HepG2 (cell line): ENCODE measurements at regions not wholly inside any gene's neighbourhood (a gene's known extent, or its start where the extent isn't known, plus 50 kb on each side); places are given as distances from the start of the nearest gene placed in this dataset.

Experiments used
- ATAC-seq: fragments of 200-7000 bp; cut with Tn5 transposase; 3 replicates; pipeline ENCODE4 v1.9.1; 2020; ENCODE audit warnings: mild to moderate bottlenecking, moderate library complexity
- BruUV-seq: library from RNA; stranded (reverse); fragments of 400-500 nt; replicated peaks from 2 replicates; lab custom pipeline; 2021; lab: Mats Ljungman, UMichigan
- CTCF ChIA-PET: fragments of 300-600 bp; formaldehyde crosslinking; extraction: SDS; loops from one replicate; lab custom pipeline; 2021; ENCODE audit warnings: low total read pairs, inconsistent platforms, low intra/inter-chr PET ratio; lab: Yijun Ruan, JAX
- POLR2A ChIA-PET: fragments of 350-600 bp; sonication (Branson Sonifier 250); formaldehyde crosslinking; loops from one replicate; lab custom pipeline; 2020; ENCODE audit warnings: antibody characterized with exemption, inconsistent platforms; lab: Yijun Ruan, JAX
- DNase-seq: peaks from one replicate; pipeline ENCODE4 v3.0.0-alpha.2; 2015; ENCODE audit warnings: low spot score
- FAIRE-seq: peaks from 3 replicates; lab custom pipeline; 2011; peaks lifted over from hg19 to GRCh38; lab: Jason Lieb, UNC
- H2AFZ ChIP-seq: one replicate; pipeline ENCODE4 v1.6.1; 2011; ENCODE audit warnings: low read length, inconsistent platforms
- H3K27ac ChIP-seq: fragments of 300-600 bp; 3 replicates; pipeline ENCODE4 v1.8.0; 2011; ENCODE audit warnings: mixed run types, mild to moderate bottlenecking, mixed read lengths, low read length, inconsistent platforms; ENCODE audit not compliant: insufficient read depth; ENCODE audit errors: extremely low read length
- H3K27me3 ChIP-seq, 2 experiments: fragments of 200-600 bp in 1 of 2; 2 replicates in 1 of 2; 3 replicates in 1 of 2; pipeline versions ENCODE4 v1.6.0 to v1.8.0; 2011; ENCODE audit warnings: low read length in 2 of 2, mild to moderate bottlenecking in 2 of 2, moderate library complexity in 2 of 2, inconsistent platforms in 1 of 2; ENCODE audit not compliant: insufficient read depth in 2 of 2, control insufficient read depth in 1 of 2
- H3K36me3 ChIP-seq, 2 experiments: fragments of 200-600 bp in 1 of 2; replicated peaks in 1 of 2; 2 replicates in 1 of 2; 3 replicates in 1 of 2; pipeline versions ENCODE4 v1.5.1 to v1.8.0; 2011; ENCODE audit warnings: low read length in 2 of 2, inconsistent platforms in 1 of 2; ENCODE audit not compliant: insufficient read depth in 2 of 2, control insufficient read depth in 1 of 2
- H3K4me1 ChIP-seq: 2 replicates; pipeline ENCODE4 v1.5.1; 2012; ENCODE audit warnings: low read length, inconsistent platforms; ENCODE audit not compliant: insufficient read depth
- H3K4me2 ChIP-seq: 2 replicates; pipeline ENCODE4 v1.6.0; 2011; ENCODE audit warnings: low read depth, low read length, inconsistent platforms
- H3K4me3 ChIP-seq, 3 experiments: fragments of 200-600 bp in 1 of 3; sonication (generic), shearing (Covaris generic) in 1 of 3; replicated peaks in 1 of 3; 2 replicates each; pipeline ENCODE4 v1.5.1; 2011 to 2016; ENCODE audit warnings: low read length in 3 of 3, inconsistent platforms in 2 of 3, low read depth in 2 of 3, mild to moderate bottlenecking in 2 of 3, control low read depth in 1 of 3, mixed read lengths in 1 of 3; ENCODE audit not compliant: insufficient read depth in 1 of 3
- H3K79me2 ChIP-seq: one replicate; pipeline ENCODE4 v1.6.1; 2011; ENCODE audit warnings: low read length, inconsistent platforms; ENCODE audit not compliant: insufficient read depth
- H3K9ac ChIP-seq: 2 replicates; pipeline ENCODE4 v1.6.0; 2011; ENCODE audit warnings: mild to moderate bottlenecking, low read depth, low read length, inconsistent platforms; ENCODE audit not compliant: insufficient read depth
- H3K9me3 ChIP-seq: 2 replicates; pipeline ENCODE4 v1.5.1; 2012; ENCODE audit warnings: mild to moderate bottlenecking, low read length
- H4K20me1 ChIP-seq: 2 replicates; pipeline ENCODE4 v1.6.0; 2011; ENCODE audit warnings: inconsistent platforms, mild to moderate bottlenecking, low read length, moderate library complexity; ENCODE audit not compliant: insufficient read depth
- ELF1 ChIP-seq: sonication (generic); formaldehyde crosslinking; IDR thresholded peaks from 2 replicates; pipeline ENCODE4 v1.4.0; 2020; ENCODE audit warnings: missing genetic modification reagents
- FOXJ3 ChIP-seq: sonication (generic); formaldehyde crosslinking; IDR thresholded peaks from 2 replicates; pipeline ENCODE4 v1.4.0; 2020; ENCODE audit warnings: missing genetic modification reagents, mild to moderate bottlenecking, borderline replicate concordance
- KDM5B ChIP-seq: sonication (generic); formaldehyde crosslinking; IDR thresholded peaks from 2 replicates; pipeline ENCODE4 v1.4.0; 2020; ENCODE audit warnings: missing genetic modification reagents, mild to moderate bottlenecking, borderline replicate concordance
- PCBP1 ChIP-seq: fragments of 200-400 bp; formaldehyde crosslinking; IDR thresholded peaks from 2 replicates; pipeline ENCODE4 v1.6.1; 2017; ENCODE audit warnings: mild to moderate bottlenecking, low read depth, low read length, borderline replicate concordance
- REXO4 ChIP-seq: sonication (generic); formaldehyde crosslinking; IDR thresholded peaks from 2 replicates; pipeline ENCODE4 v1.8.0; 2022; ENCODE audit warnings: missing genetic modification reagents, mild to moderate bottlenecking, borderline replicate concordance
- RFXANK ChIP-seq: IDR thresholded peaks from 2 replicates; pipeline ENCODE4 v1.6.1; 2016
- RXRB ChIP-seq: IDR thresholded peaks from 2 replicates; pipeline ENCODE4 v1.6.1; 2016; ENCODE audit warnings: borderline replicate concordance, missing genetic modification reagents, missing compliant biosample characterization
- ZFAT ChIP-seq: sonication (generic); formaldehyde crosslinking; conservative IDR thresholded peaks from 2 replicates; pipeline ENCODE4 v1.8.1; 2023; ENCODE audit warnings: missing genetic modification reagents, inconsistent platforms
- ZNF432 ChIP-seq: sonication (generic); formaldehyde crosslinking; IDR thresholded peaks from 2 replicates; pipeline ENCODE4 v1.5.0; 2020; ENCODE audit warnings: missing genetic modification reagents, mild to moderate bottlenecking, borderline replicate concordance
- ZNF558 ChIP-seq: sonication (generic); formaldehyde crosslinking; IDR thresholded peaks from 2 replicates; pipeline ENCODE4 v1.9.0; 2022; ENCODE audit warnings: mild to moderate bottlenecking, missing genetic modification reagents, borderline replicate concordance
- WGBS: methylation state at CpG from one replicate; pipeline ENCODE4 v1.1.6; 2017; ENCODE audit warnings: low lambda C conversion rate; 5-methylcytosine and 5-hydroxymethylcytosine counted together
- in situ Hi-C: cut with HindIII; loops from 2 replicates; pipeline ENCODE4 v1.10.0; 2017; ENCODE audit warnings: low pct_unique_long_range_greater_than_20kb; ENCODE audit not compliant: extremely low pct_ligation_motif_present
- intact Hi-C: fragments of 100-400 bp; cut with micrococcal nuclease; formaldehyde crosslinking; loops from one replicate; pipeline ENCODE4 v1.10.0; 2022; ENCODE audit not compliant: unreplicated experiment
- TF ChIP-seq, protein P1 (sequence below): fragments of 450-650 bp; IDR thresholded peaks from 2 replicates; pipeline ENCODE4 v1.6.1; 2016
- TF ChIP-seq, protein P2 (sequence below): IDR thresholded peaks from 2 replicates; pipeline ENCODE4 v1.6.1; 2016; ENCODE audit warnings: missing genetic modification reagents, missing compliant biosample characterization
- TF ChIP-seq, protein P3 (sequence below): sonication (generic); formaldehyde crosslinking; IDR thresholded peaks from 2 replicates; pipeline ENCODE4 v1.4.0; 2020; ENCODE audit warnings: missing genetic modification reagents

DNA sequence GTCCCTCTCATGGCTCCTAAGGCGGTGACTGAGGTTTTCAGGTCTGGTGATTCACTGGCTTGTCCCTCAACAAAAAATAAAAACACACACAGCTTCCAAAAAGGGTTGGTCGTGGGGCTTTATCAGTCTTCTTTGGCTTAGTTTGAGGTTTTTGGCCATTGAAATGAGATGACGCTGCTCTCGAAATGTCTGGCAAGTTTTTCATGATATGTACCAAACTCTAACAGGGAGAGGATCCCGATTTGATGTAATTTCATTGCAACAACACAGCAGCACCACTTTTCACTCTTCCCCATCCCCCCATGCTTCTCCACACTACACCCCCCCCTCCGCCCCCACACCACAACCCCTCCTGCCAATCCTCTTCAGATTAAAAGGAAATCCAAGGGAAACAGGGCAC is 187.1 kb upstream of the NFIA start:
- POLR2A ChIA-PET: no interaction called here
- Histone ChIP-seq H3K4me3 (no peak overlapping the region), H3K9ac (no peak overlapping the region), H3K27ac (no peak overlapping the region), H3K27me3 (peaks cover 0 to 14% of the 10 kb centered on the region in 2 experiments; a peak in 2 of 5 replicates), H3K79me2 (no peaks in the 10 kb centered on the region), H2AFZ (no peak overlapping the region), H3K4me2 (no peak overlapping the region), H4K20me1 (no peaks in the 10 kb centered on the region), H3K4me1 (no peaks in the 10 kb centered on the region), H3K36me3 (no peaks in the 10 kb centered on the region), H3K9me3 (no peaks in the 10 kb centered on the region)
- in situ Hi-C loops: no loop called here
- BruUV-seq: no TSS peak
- no peak for FAIRE-seq
- CTCF ChIA-PET: no interaction called here
- TF ChIP-seq ZFAT (CRISPR knock-in tag) (no peak), ZNF432 (no peak), FOXJ3 (no peak), RFXANK (no peak), RXRB (CRISPR knock-in tag) (no peak), KDM5B (CRISPR knock-in tag) (no peak)
- no peak for ATAC-seq
- WGBS: 34% methylated on average over 6 of the region's 6 CpGs
- DNase-seq: no peak
- intact Hi-C loops: no loop called here

DNA sequence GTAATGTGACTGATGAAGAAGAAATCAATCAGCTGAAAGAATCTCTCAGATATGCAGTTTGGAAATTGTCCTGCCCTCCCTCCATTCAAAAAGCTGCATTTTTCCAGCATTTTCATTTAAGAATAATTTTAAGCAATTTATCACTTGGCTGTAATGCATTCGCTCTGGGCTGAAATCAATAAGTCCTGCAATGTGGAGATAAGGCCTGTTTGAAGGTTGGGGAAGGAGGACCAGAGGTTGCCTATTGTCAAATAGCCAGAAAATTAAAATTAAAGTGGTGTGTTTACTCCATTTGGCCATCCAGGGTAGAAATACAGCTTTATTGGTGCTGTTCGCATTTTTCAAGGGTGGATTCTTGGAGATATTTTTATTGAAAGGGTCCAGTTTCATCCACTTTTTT is 187.6 kb upstream of the NFIA start:
- no peak overlapping the region for H3K4me3 ChIP-seq
- DNase-seq (no peak), ATAC-seq (no peak), FAIRE-seq (no peak)
- H2AFZ ChIP-seq: no peak overlapping the region
- intact Hi-C loops: no loop called here
- no peak overlapping the region for H3K4me2 ChIP-seq
- no peak overlapping the region for H3K9ac ChIP-seq
- CTCF ChIA-PET: no interaction called here
- H3K79me2 ChIP-seq: no peaks in the 10 kb centered on the region
- no peaks in the 10 kb centered on the region for H3K36me3 ChIP-seq
- POLR2A ChIA-PET: no interaction called here
- no peak overlapping the region for H3K27ac ChIP-seq
- no peaks in the 10 kb centered on the region for H3K4me1 ChIP-seq
- WGBS: 45% methylated on average over 2 of the region's 2 CpGs
- no peaks in the 10 kb centered on the region for H4K20me1 ChIP-seq
- peaks cover 0 to 14% of the 10 kb centered on the region in 2 experiments; a peak in 2 of 5 replicates for H3K27me3 ChIP-seq
- no TSS peak for BruUV-seq
- in situ Hi-C loops: no loop called here
- H3K9me3 ChIP-seq: no peaks in the 10 kb centered on the region
- TF ChIP-seq PCBP1 (no peak), ZNF558 (CRISPR knock-in tag) (no peak), REXO4 (CRISPR knock-in tag) (no peak), ELF1 (CRISPR knock-in tag) (no peak)
- TF ChIP-seq, protein P1, sequence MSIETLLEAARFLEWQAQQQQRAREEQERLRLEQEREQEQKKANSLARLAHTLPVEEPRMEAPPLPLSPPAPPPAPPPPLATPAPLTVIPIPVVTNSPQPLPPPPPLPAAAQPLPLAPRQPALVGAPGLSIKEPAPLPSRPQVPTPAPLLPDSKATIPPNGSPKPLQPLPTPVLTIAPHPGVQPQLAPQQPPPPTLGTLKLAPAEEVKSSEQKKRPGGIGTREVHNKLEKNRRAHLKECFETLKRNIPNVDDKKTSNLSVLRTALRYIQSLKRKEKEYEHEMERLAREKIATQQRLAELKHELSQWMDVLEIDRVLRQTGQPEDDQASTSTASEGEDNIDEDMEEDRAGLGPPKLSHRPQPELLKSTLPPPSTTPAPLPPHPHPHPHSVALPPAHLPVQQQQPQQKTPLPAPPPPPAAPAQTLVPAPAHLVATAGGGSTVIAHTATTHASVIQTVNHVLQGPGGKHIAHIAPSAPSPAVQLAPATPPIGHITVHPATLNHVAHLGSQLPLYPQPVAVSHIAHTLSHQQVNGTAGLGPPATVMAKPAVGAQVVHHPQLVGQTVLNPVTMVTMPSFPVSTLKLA: no peak
- TF ChIP-seq, protein P2, sequence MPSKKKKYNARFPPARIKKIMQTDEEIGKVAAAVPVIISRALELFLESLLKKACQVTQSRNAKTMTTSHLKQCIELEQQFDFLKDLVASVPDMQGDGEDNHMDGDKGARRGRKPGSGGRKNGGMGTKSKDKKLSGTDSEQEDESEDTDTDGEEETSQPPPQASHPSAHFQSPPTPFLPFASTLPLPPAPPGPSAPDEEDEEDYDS (CRISPR knock-in tag): no peak
- TF ChIP-seq, protein P3, sequence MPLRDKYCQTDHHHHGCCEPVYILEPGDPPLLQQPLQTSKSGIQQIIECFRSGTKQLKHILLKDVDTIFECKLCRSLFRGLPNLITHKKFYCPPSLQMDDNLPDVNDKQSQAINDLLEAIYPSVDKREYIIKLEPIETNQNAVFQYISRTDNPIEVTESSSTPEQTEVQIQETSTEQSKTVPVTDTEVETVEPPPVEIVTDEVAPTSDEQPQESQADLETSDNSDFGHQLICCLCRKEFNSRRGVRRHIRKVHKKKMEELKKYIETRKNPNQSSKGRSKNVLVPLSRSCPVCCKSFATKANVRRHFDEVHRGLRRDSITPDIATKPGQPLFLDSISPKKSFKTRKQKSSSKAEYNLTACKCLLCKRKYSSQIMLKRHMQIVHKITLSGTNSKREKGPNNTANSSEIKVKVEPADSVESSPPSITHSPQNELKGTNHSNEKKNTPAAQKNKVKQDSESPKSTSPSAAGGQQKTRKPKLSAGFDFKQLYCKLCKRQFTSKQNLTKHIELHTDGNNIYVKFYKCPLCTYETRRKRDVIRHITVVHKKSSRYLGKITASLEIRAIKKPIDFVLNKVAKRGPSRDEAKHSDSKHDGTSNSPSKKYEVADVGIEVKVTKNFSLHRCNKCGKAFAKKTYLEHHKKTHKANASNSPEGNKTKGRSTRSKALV (CRISPR knock-in tag): no peak
